NCI-H128 (cell line): ENCODE measurements at regions not wholly inside any gene's neighbourhood (a gene's known extent, or its start where the extent isn't known, plus 50 kb on each side); places are given as distances from the start of the nearest gene placed in this dataset.

Source experiments
- DNase-seq: peaks from one replicate; lab custom pipeline; 2025; ENCODE audit not compliant: unreplicated experiment; lab: John Stamatoyannopoulos, UW

GRCh38 chr18:78090584-78090983 is 840.9 kb downstream of the GALR1 start:
- DNase-seq, result peak; percentile 95

DNA sequence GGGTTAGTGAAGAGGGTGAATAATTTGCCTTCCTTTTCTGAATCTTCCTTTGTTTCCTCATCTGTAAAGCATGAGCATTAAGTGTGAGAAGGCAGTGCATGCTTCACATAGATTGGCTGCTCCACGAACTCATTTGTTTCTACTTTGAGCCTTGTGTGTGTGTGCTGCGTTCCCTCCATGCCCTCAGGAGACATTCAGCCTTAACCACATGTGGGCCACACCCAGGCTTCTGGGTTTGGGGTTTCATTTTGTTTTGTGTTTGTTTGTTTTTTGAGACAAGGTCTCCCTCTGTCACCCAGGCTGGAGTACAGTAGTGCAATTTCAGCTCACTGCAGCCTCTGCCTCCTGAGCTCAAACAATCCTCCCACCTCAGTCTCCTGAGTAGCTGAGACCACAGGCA is 843.3 kb downstream of the GALR1 start:
- no peak for DNase-seq

DNA sequence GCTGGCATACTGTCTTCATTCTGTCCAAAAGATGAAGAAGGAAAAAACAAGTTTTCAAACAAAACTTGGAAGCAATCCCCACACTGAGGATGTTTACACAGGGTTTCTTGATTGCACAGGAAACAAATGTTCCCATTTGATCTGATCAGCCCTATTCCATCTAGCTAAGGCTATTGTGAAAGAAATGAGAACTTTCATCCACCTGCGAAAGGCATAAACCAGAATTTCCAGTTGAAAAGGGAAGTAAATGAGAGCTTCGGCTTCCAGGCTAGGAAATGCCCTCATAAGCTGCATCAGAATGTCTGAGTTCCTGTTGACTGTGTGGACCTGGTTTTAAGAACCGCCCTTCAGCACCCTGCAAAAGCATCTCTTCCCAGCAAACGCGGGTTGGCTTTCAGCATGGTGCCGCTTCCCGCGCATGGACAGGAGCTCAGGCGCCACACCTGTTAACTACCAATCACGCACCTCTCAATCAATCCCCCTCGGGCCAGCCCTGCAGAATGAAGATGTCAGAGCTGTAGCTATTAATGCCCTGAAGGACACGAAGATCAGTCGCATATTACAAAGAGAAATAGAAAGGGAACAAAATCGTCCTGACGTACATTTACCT is 850.4 kb downstream of the GALR1 start:
- no peak for DNase-seq

DNA sequence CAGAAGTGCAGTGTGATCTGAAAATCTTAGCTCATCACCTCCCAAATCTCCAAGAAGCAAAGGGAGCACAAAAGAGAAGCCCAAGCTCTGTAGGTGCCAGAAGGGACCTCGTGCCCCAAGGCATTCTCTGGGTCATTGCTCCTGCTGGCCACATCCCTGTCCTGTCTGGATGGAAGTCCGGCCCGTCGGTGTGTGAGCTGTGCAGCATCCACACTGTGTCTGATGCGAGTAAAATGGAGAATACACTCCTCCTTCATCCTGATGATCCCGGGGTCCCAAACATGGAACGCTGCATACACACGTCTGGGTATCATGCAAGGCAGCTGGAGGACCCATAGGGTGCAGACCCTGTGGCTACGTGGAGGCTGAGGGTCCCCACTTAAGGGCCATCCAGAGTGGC is 851.4 kb downstream of the GALR1 start:
- DNase-seq, result no peak

DNA sequence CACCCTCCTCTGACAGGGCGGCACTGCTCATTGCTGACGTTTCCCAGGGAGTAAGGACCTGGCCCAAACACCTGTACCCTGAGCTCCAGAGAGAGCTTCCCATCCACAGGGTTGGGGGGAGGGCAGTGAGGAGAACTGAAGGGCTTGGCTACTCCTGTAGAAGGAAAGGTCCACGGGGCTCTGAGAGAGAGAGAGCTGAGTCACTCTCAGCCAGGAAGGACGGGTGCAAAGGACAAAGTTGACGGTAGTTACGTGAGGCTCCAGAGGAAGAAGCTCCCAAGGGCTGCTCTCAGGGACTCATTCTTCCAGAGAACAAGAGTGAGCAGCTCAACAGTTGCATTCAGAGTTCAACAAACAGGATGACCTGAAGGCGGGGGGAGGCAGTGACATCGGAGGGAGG is 852.5 kb downstream of the GALR1 start:
- no peak for DNase-seq

DNA sequence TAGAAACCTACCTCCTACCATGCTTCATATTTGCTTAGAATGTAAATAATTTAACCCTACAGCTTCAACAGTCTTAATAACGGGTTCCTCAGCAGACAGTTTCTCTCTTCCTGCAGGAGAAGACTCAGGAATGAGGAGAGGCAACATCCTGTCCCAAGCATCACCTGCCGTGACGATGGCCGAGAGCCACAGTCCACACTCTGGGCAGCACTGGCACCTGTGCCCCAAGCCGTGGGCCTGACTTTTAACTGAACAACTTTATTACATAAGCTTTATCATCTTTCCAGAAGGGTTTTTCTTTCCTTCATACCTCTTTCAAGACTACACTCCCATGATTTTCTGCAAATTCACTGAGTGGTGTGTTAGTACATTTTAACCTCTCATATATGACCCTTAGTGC is 856.0 kb downstream of the GALR1 start:
- DNase-seq, result no peak

DNA sequence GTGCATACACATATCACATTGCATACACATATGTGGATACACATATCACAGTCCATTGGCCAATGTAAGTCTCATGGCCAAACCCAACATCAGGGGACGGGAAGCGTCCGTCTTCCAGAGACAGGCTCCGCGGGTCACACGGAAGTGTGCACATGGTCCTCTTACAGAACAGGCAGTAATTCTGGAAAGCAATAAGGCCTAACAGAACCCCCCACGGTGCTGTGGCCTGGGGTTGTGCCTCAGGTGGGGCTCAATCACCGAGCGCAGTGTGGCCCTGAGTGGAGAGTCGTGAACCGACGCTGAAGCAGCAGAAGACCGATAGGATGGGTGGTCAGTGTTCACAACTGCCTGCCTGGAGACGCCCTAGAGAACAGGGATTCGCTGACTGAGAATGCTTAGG is 857.3 kb downstream of the GALR1 start:
- DNase-seq, result no peak

GRCh38 chr18:78107363-78107762 is 857.7 kb downstream of the GALR1 start:
- DNase-seq, result no peak

DNA sequence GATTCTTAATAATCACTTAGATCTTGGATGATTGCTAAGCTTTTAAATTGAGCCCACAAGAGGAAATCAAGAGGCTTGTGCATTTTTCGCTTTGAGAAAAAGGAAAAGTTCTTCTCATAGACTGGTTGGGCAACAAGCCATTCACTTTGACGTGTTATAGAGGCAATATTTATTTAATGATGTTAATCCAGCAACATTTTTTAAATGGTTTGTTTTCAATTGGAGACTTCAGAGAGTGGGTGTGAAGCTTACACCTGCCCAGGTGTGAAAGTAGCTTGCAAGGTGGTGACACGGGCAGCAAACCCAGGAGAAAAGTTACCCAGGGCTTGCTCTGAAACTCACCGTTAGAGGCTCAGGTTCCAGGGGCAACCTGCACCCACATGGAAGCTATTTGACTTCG is 858.9 kb downstream of the GALR1 start:
- DNase-seq, result no peak

- no peak for DNase-seq
Measured at GRCh38 chr18:78113136-78113939, 863.7 kb downstream of the GALR1 start.

DNA sequence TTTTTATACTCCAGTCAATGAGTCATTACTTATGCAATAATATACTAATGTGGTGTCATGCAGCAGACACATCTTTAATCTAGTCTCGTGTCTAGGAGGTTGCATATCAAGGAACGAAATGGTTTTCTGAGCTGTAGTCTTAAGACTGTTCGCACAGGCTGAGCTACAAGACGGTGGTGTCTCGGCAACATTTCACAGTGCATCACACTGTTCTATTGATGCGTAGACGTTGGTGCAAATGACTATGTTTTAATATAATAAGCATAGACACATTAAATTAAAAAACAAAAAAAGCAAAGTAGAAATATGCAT is 864.2 kb downstream of the GALR1 start:
- DNase-seq, result no peak

GRCh38 chr18:78115896-78116561 is 863.6 kb upstream of the SALL3 start:
- no peak for DNase-seq

GRCh38 chr18:78123144-78123909 is 856.3 kb upstream of the SALL3 start:
- no peak for DNase-seq

GRCh38 chr18:78123926-78124797 is 855.5 kb upstream of the SALL3 start:
- no peak for DNase-seq

DNA sequence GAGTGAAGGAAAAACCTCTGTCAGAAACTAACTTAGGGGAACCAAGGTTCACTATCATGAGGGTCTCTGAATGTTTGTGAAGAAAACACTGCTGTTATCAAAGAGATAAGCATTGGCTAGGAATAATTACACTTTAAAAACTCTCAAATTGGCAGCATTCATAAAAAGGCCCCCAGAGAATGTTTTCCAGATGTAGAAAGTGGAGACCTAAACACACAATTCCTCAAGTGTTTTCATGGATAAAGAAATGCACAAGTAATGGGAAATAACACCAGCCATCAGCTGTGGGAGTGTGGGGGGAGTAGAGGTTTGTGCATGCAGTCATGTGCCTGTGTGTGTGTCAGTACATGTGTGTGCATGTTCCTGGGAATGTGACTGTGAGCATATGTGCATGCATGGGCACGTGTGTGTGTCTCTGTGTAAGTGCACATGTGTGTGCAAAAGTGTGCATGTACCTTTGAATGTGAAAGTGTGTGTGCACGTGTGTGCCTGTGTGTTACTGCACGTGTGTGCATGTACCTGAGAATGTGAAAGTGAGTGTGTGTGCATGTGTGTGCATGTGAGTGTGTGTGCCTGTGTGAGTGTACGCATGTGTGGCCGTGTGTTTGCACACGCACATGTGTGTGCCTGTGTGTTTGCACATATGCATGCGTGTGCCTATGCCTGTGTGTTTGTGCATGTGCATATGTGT is 854.3 kb upstream of the SALL3 start:
- no peak for DNase-seq

- DNase-seq, result no peak
Measured at GRCh38 chr18:78126106-78126505, 853.5 kb upstream of the SALL3 start.

GRCh38 chr18:78126536-78126935 is 853.1 kb upstream of the SALL3 start:
- no peak for DNase-seq

DNA sequence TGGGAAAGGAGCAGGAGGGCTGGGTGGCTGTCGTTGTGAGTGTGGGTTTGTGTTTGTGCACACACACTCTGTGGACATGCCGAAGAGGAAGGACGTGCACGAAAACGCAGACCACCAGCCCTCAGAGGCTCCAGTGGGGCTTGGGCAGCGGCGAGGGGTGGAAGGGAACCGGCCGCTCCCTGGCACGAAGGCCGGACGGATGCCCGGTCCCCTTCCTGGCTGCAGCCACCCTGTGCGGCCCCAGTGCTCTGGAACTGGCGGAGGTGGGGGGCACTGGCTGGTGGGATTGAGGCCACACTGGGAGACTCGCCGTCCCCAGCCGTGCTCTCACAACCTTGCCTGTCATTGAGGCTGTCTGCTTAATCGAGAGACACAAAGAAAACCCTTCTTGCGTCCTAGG is 852.6 kb upstream of the SALL3 start:
- DNase-seq, result no peak

- no peak for DNase-seq
Measured at GRCh38 chr18:78128004-78128403, 851.6 kb upstream of the SALL3 start.

DNA sequence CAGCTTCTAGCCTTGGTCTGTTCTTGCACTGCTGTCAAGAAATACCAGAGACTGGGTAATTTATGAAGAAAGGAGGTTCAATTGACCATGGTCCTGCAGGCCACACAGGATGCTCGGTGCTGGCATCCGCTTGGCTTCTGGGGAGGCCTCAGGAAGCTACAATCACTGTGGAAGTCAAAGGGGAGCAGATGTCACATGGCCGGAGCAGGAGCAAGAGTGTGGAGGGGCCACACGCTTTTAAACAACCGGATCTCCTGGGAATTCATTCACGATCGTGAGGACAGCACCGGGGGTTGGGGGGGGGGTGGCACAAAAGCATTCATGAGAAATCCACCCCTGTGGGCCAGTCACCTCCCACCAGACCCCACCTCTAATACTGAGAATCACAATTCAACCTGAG is 850.4 kb upstream of the SALL3 start:
- no peak for DNase-seq
